ENCODE measurements at regions not wholly inside any gene's neighbourhood (a gene's known extent, or its start where the extent isn't known, plus 50 kb on each side); places are given as distances from the start of the nearest gene placed in this dataset.

DNA sequence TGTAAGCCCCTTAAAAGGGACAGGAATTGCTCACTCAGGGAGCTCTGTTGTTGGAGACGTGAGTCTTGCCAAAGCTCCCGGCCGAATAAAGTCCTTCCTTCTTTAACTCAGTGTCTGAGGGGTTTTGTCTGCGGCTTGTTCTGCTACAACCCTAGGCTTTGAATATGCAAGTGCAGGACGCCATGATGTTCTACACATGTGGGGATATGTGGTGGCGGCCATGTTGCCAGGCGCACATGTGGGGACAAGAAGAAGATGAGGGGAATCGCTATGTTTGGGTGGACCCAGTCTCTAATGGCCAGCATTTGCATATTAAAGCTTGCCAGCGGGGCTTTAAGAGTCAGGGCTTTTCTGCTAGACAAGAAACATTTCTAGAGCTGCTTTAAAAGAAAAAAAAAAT is 96.8 kb upstream of the CA10 start:
- Histone ChIP-seq H3K27ac (replicated peaks; ENCODE audit: low read length) (no peak overlapping the region), H3K18ac (ENCODE audit: low read length) (no peak overlapping the region), H3K14ac (ENCODE audit: low read length) (no peak overlapping the region), H2BK12ac (ENCODE audit: low read length) (no peak overlapping the region), H3K27me3 (ENCODE audit: control insufficient read depth in 3 of 3, insufficient read depth in 3 of 3, low read depth in 1 of 3, low read length in 3 of 3) (no peaks in the 10 kb centered on the region), H3K36me3 (replicated peaks in 1 of 2; ENCODE audit: control insufficient read depth in 2 of 2, insufficient read depth in 2 of 2, low read length in 2 of 2) (no peaks in the 10 kb centered on the region), H3K4ac (ENCODE audit: low read length) (no peak overlapping the region), H2BK120ac (ENCODE audit: low read depth, low read length) (no peak overlapping the region), H3K4me2 (ENCODE audit: insufficient read depth, low read length, poor library complexity, severe bottlenecking) (no peak overlapping the region), H3K9me3 (replicated peaks in 1 of 2; ENCODE audit: control insufficient read depth in 2 of 2, insufficient read depth in 1 of 2, low read depth in 1 of 2, low read length in 2 of 2) (no peaks in the 10 kb centered on the region), H3K79me1 (ENCODE audit: low read depth, low read length) (no peaks in the 10 kb centered on the region), H4K8ac (ENCODE audit: low read depth, low read length) (no peak overlapping the region), H2BK15ac (ENCODE audit: low read length) (no peak overlapping the region), H2AFZ (ENCODE audit: low read length) (peak overlapping the region; percentile 40), H3K4me3 (ENCODE audit: low read length in 2 of 2) (no peak overlapping the region), H2AK5ac (ENCODE audit: low read depth, low read length) (no peak overlapping the region), H4K91ac (ENCODE audit: low read depth, low read length, poor library complexity) (no peak overlapping the region), H2BK5ac (ENCODE audit: low read length) (no peak overlapping the region), H3K23ac (ENCODE audit: low read depth, low read length, poor library complexity) (no peak overlapping the region), H3K9ac (ENCODE audit: low read depth, low read length, poor library complexity) (no peak overlapping the region), H3K4me1 (ENCODE audit: control insufficient read depth in 2 of 2, insufficient read depth in 1 of 2, low read depth in 1 of 2, low read length in 2 of 2) (no peaks in the 10 kb centered on the region)
- no CpG with 5 or more reads among the region's 9 CpGs for WGBS, 2 donors (ENCODE audit: extremely low coverage in 2 of 2, insufficient read length in 2 of 2, insufficient replicate concordance in 1 of 2)
- no peak for DNase-seq (ENCODE audit: low spot score)

DNA sequence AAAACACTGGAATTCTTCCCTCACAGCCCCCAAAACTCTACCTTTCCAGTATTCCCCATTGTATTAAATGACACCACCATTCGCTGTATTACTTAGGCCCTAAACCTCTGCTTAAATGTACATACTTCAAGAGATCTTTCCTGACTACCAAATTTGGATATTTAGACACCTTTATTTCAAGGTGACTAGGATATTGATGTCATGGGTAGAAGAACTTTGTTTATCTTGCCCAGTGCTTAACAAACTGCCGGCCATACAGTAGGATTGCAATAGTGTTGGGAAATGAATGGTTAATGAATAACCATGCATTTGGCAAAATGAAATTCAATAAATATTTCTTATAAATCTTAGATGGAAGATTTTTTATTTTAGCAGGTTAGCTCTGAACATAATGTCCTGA is 86.2 kb upstream of the CA10 start:
- Histone ChIP-seq H3K36me3 (replicated peaks in 1 of 2; ENCODE audit: control insufficient read depth in 2 of 2, insufficient read depth in 2 of 2, low read length in 2 of 2) (no peaks in the 10 kb centered on the region), H3K4me3 (ENCODE audit: low read length in 2 of 2) (no peak overlapping the region), H3K4me1 (ENCODE audit: control insufficient read depth in 2 of 2, insufficient read depth in 1 of 2, low read depth in 1 of 2, low read length in 2 of 2) (no peaks in the 10 kb centered on the region), H3K18ac (ENCODE audit: low read length) (no peak overlapping the region), H2AK5ac (ENCODE audit: low read depth, low read length) (no peak overlapping the region), H2BK15ac (ENCODE audit: low read length) (no peak overlapping the region), H3K27ac (replicated peaks; ENCODE audit: low read length) (no peak overlapping the region), H2AFZ (ENCODE audit: low read length) (no peak overlapping the region), H3K79me1 (ENCODE audit: low read depth, low read length) (no peaks in the 10 kb centered on the region), H3K27me3 (ENCODE audit: control insufficient read depth in 3 of 3, insufficient read depth in 3 of 3, low read depth in 1 of 3, low read length in 3 of 3) (no peaks in the 10 kb centered on the region), H3K14ac (ENCODE audit: low read length) (no peak overlapping the region), H3K9me3 (replicated peaks in 1 of 2; ENCODE audit: control insufficient read depth in 2 of 2, insufficient read depth in 1 of 2, low read depth in 1 of 2, low read length in 2 of 2) (no peaks in the 10 kb centered on the region), H2BK12ac (ENCODE audit: low read length) (no peak overlapping the region), H4K91ac (ENCODE audit: low read depth, low read length, poor library complexity) (no peak overlapping the region), H2BK5ac (ENCODE audit: low read length) (no peak overlapping the region), H2BK120ac (ENCODE audit: low read depth, low read length) (no peak overlapping the region), H3K4ac (ENCODE audit: low read length) (no peak overlapping the region), H3K23ac (ENCODE audit: low read depth, low read length, poor library complexity) (no peak overlapping the region), H3K4me2 (ENCODE audit: insufficient read depth, low read length, poor library complexity, severe bottlenecking) (no peak overlapping the region), H3K9ac (ENCODE audit: low read depth, low read length, poor library complexity) (no peak overlapping the region), H4K8ac (ENCODE audit: low read depth, low read length) (no peak overlapping the region)
- no peak for DNase-seq (ENCODE audit: low spot score)
- WGBS, 2 donors (ENCODE audit: extremely low coverage in 2 of 2, insufficient read length in 2 of 2, insufficient replicate concordance in 1 of 2): no CpG with 5 or more reads among the region's 2 CpGs

DNA sequence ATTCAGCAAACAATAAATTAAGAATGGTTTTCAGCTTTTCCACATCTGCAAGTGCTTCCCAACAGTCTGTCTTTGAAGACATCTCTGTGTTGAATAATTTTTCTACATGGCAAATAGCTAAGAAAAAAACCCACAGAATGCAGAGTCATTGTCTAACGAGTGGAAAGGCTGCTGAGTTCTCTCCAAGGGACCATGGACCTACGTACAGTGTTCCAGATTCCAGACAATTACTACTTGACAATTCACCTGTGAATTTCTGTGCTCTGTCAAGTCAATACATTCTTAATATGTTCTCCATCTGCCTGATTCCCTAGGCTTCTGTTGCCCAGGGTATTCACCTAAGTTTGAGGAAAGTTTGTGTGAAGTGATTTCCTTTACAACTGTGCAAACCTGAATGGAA is 83.8 kb upstream of the CA10 start:
- no peak overlapping the region for H3K4me3 ChIP-seq (ENCODE audit: low read length in 2 of 2)
- H3K27ac ChIP-seq (replicated peaks; ENCODE audit: low read length): no peak overlapping the region
- H2BK12ac ChIP-seq (ENCODE audit: low read length): no peak overlapping the region
- no peak overlapping the region for H2BK5ac ChIP-seq (ENCODE audit: low read length)
- DNase-seq (ENCODE audit: low spot score): no peak
- no peak overlapping the region for H4K8ac ChIP-seq (ENCODE audit: low read depth, low read length)
- no peak overlapping the region for H3K9ac ChIP-seq (ENCODE audit: low read depth, low read length, poor library complexity)
- no peaks in the 10 kb centered on the region for H3K36me3 ChIP-seq (replicated peaks in 1 of 2; ENCODE audit: control insufficient read depth in 2 of 2, insufficient read depth in 2 of 2, low read length in 2 of 2)
- H2AFZ ChIP-seq (ENCODE audit: low read length): no peak overlapping the region
- no peak overlapping the region for H2BK120ac ChIP-seq (ENCODE audit: low read depth, low read length)
- no peak overlapping the region for H3K23ac ChIP-seq (ENCODE audit: low read depth, low read length, poor library complexity)
- H3K4ac ChIP-seq (ENCODE audit: low read length): no peak overlapping the region
- no peak overlapping the region for H2AK5ac ChIP-seq (ENCODE audit: low read depth, low read length)
- H3K9me3 ChIP-seq (replicated peaks in 1 of 2; ENCODE audit: control insufficient read depth in 2 of 2, insufficient read depth in 1 of 2, low read depth in 1 of 2, low read length in 2 of 2): no peaks in the 10 kb centered on the region
- H3K79me1 ChIP-seq (ENCODE audit: low read depth, low read length): no peaks in the 10 kb centered on the region
- no peaks in the 10 kb centered on the region for H3K27me3 ChIP-seq (ENCODE audit: control insufficient read depth in 3 of 3, insufficient read depth in 3 of 3, low read depth in 1 of 3, low read length in 3 of 3)
- H4K91ac ChIP-seq (ENCODE audit: low read depth, low read length, poor library complexity): no peak overlapping the region
- H3K4me1 ChIP-seq (ENCODE audit: control insufficient read depth in 2 of 2, insufficient read depth in 1 of 2, low read depth in 1 of 2, low read length in 2 of 2): no peaks in the 10 kb centered on the region
- no CpG with 5 or more reads among the region's 2 CpGs for WGBS, 2 donors (ENCODE audit: extremely low coverage in 2 of 2, insufficient read length in 2 of 2, insufficient replicate concordance in 1 of 2)
- no peak overlapping the region for H2BK15ac ChIP-seq (ENCODE audit: low read length)
- H3K14ac ChIP-seq (ENCODE audit: low read length): no peak overlapping the region
- H3K18ac ChIP-seq (ENCODE audit: low read length): no peak overlapping the region
- H3K4me2 ChIP-seq (ENCODE audit: insufficient read depth, low read length, poor library complexity, severe bottlenecking): no peak overlapping the region

DNA sequence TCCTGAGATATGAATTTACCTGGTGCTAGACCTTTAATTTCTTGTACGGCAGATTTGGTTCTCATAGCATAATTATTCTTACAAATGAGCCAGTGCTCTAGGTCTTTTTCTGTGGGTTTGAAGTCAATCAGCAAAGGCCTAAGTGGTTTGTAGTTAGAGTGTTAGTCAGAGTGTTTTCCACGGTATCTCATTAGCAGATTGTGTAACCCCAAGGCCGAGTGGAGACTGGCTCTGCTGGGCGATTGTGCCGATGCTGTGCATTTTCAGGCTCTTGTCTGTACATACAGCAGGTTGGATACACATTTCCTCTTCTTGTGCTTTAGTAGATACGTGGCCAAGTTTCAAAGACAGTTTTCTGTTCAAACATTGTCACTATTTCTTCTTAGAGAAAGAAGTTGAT is 78.6 kb upstream of the CA10 start:
- Histone ChIP-seq H2BK120ac (ENCODE audit: low read depth, low read length) (no peak overlapping the region), H3K36me3 (replicated peaks in 1 of 2; ENCODE audit: control insufficient read depth in 2 of 2, insufficient read depth in 2 of 2, low read length in 2 of 2) (no peaks in the 10 kb centered on the region), H3K14ac (ENCODE audit: low read length) (no peak overlapping the region), H3K9ac (ENCODE audit: low read depth, low read length, poor library complexity) (no peak overlapping the region), H2BK5ac (ENCODE audit: low read length) (no peak overlapping the region), H4K8ac (ENCODE audit: low read depth, low read length) (no peak overlapping the region), H3K27me3 (ENCODE audit: control insufficient read depth in 3 of 3, insufficient read depth in 3 of 3, low read depth in 1 of 3, low read length in 3 of 3) (no peaks in the 10 kb centered on the region), H2AK5ac (ENCODE audit: low read depth, low read length) (no peak overlapping the region), H3K23ac (ENCODE audit: low read depth, low read length, poor library complexity) (no peak overlapping the region), H4K91ac (ENCODE audit: low read depth, low read length, poor library complexity) (no peak overlapping the region), H2BK12ac (ENCODE audit: low read length) (no peak overlapping the region), H3K18ac (ENCODE audit: low read length) (no peak overlapping the region), H3K4me1 (ENCODE audit: control insufficient read depth in 2 of 2, insufficient read depth in 1 of 2, low read depth in 1 of 2, low read length in 2 of 2) (peaks cover 0 to 2% of the 10 kb centered on the region in 2 donors), H2AFZ (ENCODE audit: low read length) (no peak overlapping the region), H3K27ac (replicated peaks; ENCODE audit: low read length) (no peak overlapping the region), H3K9me3 (replicated peaks in 1 of 2; ENCODE audit: control insufficient read depth in 2 of 2, insufficient read depth in 1 of 2, low read depth in 1 of 2, low read length in 2 of 2) (no peaks in the 10 kb centered on the region), H3K4ac (ENCODE audit: low read length) (no peak overlapping the region), H3K79me1 (ENCODE audit: low read depth, low read length) (no peaks in the 10 kb centered on the region), H2BK15ac (ENCODE audit: low read length) (no peak overlapping the region), H3K4me2 (ENCODE audit: insufficient read depth, low read length, poor library complexity, severe bottlenecking) (no peak overlapping the region), H3K4me3 (ENCODE audit: low read length in 2 of 2) (no peak overlapping the region)
- DNase-seq (ENCODE audit: low spot score): no peak
- no CpG with 5 or more reads among the region's 6 CpGs for WGBS, 2 donors (ENCODE audit: extremely low coverage in 2 of 2, insufficient read length in 2 of 2, insufficient replicate concordance in 1 of 2)
